WTC11 (cell line): ENCODE measurements at regions not wholly inside any gene's neighbourhood (a gene's known extent, or its start where the extent isn't known, plus 50 kb on each side); places are given as distances from the start of the nearest gene placed in this dataset.

Experiments used
- CBFB ChIP-seq: sonication (generic); formaldehyde crosslinking; IDR thresholded peaks from 2 replicates; pipeline ENCODE4 v1.8.1; 2022; ENCODE audit warnings: mild to moderate bottlenecking, low read depth, missing genetic modification reagents
- CREB1 ChIP-seq: sonication (generic); formaldehyde crosslinking; IDR thresholded peaks from 2 replicates; pipeline ENCODE4 v1.8.0; 2023; ENCODE audit warnings: mild to moderate bottlenecking, missing genetic modification reagents
- E2F4 ChIP-seq: sonication (generic); formaldehyde crosslinking; IDR thresholded peaks from 2 replicates; pipeline ENCODE4 v1.8.1; 2022; ENCODE audit warnings: low read depth, mild to moderate bottlenecking, moderate library complexity, missing genetic modification reagents, borderline replicate concordance
- E2F5 ChIP-seq: sonication (generic); formaldehyde crosslinking; IDR thresholded peaks from 2 replicates; pipeline ENCODE4 v1.8.1; 2022; ENCODE audit warnings: mild to moderate bottlenecking, moderate library complexity, missing genetic modification reagents
- NR2C2 ChIP-seq: sonication (generic); formaldehyde crosslinking; IDR thresholded peaks from 2 replicates; pipeline ENCODE4 v1.8.0; 2022; ENCODE audit warnings: mild to moderate bottlenecking, missing genetic modification reagents
- SMAD4 ChIP-seq: sonication (generic); formaldehyde crosslinking; IDR thresholded peaks from 2 replicates; pipeline ENCODE4 v1.8.0; 2022; ENCODE audit warnings: mild to moderate bottlenecking, missing genetic modification reagents
- TEAD1 ChIP-seq: sonication (generic); formaldehyde crosslinking; IDR thresholded peaks from 2 replicates; pipeline ENCODE4 v1.8.0; 2022; ENCODE audit warnings: mild to moderate bottlenecking, missing genetic modification reagents
- USF1 ChIP-seq: sonication (generic); formaldehyde crosslinking; IDR thresholded peaks from 2 replicates; pipeline ENCODE4 v1.8.0; 2022; ENCODE audit warnings: mild to moderate bottlenecking, missing genetic modification reagents
- ZNF232 ChIP-seq: sonication (generic); formaldehyde crosslinking; IDR thresholded peaks from 2 replicates; pipeline ENCODE4 v1.8.0; 2022; ENCODE audit warnings: mild to moderate bottlenecking, missing genetic modification reagents
- TF ChIP-seq, protein P1 (sequence below): fragments of 200-600 bp; IDR thresholded peaks from 2 replicates; pipeline ENCODE4 v1.8.0; 2022; ENCODE audit warnings: antibody characterized with exemption
- TF ChIP-seq, protein P2 (sequence below): sonication (generic); formaldehyde crosslinking; IDR thresholded peaks from 2 replicates; pipeline ENCODE4 v1.8.1; 2023; ENCODE audit warnings: mild to moderate bottlenecking, missing genetic modification reagents, moderate library complexity
- TF ChIP-seq, protein P3 (sequence below): sonication (generic); formaldehyde crosslinking; IDR thresholded peaks from 2 replicates; pipeline ENCODE4 v1.8.0; 2022; ENCODE audit warnings: mild to moderate bottlenecking, missing genetic modification reagents
- TF ChIP-seq, protein P4 (sequence below): sonication (generic); formaldehyde crosslinking; IDR thresholded peaks from 2 replicates; pipeline ENCODE4 v1.8.1; 2023; ENCODE audit warnings: mild to moderate bottlenecking, moderate library complexity, missing genetic modification reagents
- TF ChIP-seq, protein P5 (sequence below): fragments of 250-450 bp; sonication (Bioruptor Pico); IDR thresholded peaks from 2 replicates; pipeline ENCODE4 v1.9.0; 2021; ENCODE audit warnings: moderate library complexity, mild to moderate bottlenecking, inconsistent platforms, borderline replicate concordance

DNA sequence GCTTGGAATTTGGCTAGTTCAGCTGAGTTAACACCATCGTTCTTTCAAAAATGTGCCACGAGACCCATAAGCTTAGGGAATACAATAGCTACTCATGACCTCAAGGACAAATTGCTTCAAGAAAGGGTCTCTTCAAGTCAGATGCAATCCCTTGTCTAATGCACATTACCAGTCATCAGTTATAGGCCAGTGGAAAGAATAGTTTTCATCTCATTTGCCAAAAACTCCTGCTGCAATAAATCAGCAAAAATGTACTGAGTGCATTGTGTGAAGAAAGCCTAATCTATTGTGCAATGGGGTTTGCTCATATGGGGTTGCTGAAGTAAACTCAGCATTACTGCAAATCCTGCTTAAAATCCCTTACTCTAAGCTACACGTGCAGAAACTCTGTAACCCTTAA lies 208.3 kb upstream of the NBEA start:
- no peak for TF ChIP-seq NR2C2 (CRISPR knock-in tag)
- TF ChIP-seq, protein P1, sequence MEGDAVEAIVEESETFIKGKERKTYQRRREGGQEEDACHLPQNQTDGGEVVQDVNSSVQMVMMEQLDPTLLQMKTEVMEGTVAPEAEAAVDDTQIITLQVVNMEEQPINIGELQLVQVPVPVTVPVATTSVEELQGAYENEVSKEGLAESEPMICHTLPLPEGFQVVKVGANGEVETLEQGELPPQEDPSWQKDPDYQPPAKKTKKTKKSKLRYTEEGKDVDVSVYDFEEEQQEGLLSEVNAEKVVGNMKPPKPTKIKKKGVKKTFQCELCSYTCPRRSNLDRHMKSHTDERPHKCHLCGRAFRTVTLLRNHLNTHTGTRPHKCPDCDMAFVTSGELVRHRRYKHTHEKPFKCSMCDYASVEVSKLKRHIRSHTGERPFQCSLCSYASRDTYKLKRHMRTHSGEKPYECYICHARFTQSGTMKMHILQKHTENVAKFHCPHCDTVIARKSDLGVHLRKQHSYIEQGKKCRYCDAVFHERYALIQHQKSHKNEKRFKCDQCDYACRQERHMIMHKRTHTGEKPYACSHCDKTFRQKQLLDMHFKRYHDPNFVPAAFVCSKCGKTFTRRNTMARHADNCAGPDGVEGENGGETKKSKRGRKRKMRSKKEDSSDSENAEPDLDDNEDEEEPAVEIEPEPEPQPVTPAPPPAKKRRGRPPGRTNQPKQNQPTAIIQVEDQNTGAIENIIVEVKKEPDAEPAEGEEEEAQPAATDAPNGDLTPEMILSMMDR = no peak
- no peak for TF ChIP-seq E2F4 (CRISPR knock-in tag)
- no peak for TF ChIP-seq CREB1
- no peak for TF ChIP-seq SMAD4 (CRISPR knock-in tag)
- TF ChIP-seq CBFB (CRISPR knock-in tag) = no peak
- TF ChIP-seq, protein P2, sequence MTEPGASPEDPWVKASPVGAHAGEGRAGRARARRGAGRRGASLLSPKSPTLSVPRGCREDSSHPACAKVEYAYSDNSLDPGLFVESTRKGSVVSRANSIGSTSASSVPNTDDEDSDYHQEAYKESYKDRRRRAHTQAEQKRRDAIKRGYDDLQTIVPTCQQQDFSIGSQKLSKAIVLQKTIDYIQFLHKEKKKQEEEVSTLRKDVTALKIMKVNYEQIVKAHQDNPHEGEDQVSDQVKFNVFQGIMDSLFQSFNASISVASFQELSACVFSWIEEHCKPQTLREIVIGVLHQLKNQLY = no peak
- TF ChIP-seq USF1 = no peak
- TF ChIP-seq, protein P3, sequence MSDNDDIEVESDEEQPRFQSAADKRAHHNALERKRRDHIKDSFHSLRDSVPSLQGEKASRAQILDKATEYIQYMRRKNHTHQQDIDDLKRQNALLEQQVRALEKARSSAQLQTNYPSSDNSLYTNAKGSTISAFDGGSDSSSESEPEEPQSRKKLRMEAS (CRISPR knock-in tag) = no peak
- no peak for TF ChIP-seq E2F5
- no peak for TF ChIP-seq ZNF232 (CRISPR knock-in tag)
- TF ChIP-seq, protein P4, sequence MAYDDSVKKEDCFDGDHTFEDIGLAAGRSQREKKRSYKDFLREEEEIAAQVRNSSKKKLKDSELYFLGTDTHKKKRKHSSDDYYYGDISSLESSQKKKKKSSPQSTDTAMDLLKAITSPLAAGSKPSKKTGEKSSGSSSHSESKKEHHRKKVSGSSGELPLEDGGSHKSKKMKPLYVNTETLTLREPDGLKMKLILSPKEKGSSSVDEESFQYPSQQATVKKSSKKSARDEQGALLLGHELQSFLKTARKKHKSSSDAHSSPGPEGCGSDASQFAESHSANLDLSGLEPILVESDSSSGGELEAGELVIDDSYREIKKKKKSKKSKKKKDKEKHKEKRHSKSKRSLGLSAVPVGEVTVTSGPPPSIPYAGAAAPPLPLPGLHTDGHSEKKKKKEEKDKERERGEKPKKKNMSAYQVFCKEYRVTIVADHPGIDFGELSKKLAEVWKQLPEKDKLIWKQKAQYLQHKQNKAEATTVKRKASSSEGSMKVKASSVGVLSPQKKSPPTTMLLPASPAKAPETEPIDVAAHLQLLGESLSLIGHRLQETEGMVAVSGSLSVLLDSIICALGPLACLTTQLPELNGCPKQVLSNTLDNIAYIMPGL (CRISPR knock-in tag) = no peak
- TF ChIP-seq, protein P5, sequence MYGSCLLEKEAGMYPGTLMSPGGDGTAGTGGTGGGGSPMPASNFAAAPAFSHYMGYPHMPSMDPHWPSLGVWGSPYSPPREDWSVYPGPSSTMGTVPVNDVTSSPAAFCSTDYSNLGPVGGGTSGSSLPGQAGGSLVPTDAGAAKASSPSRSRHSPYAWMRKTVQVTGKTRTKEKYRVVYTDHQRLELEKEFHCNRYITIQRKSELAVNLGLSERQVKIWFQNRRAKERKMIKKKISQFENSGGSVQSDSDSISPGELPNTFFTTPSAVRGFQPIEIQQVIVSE (CRISPR knock-in tag) = no peak
- TF ChIP-seq TEAD1 (CRISPR knock-in tag) = no peak
